RWPE2 (cell line): ENCODE measurements at regions not wholly inside any gene's neighbourhood (a gene's known extent, or its start where the extent isn't known, plus 50 kb on each side); places are given as distances from the start of the nearest gene placed in this dataset.

Experiments
- ATAC-seq: fragments of 200-7000 bp; cut with Tn5 transposase; 3 replicates; pipeline ENCODE4 v1.9.1; 2021; ENCODE audit warnings: low read depth
- DNase-seq: peaks from one replicate; pipeline ENCODE4 v3.0.0-alpha.2; 2020; ENCODE audit warnings: low spot score
- H3K27ac ChIP-seq: fragments of 450-650 bp; 2 replicates; pipeline ENCODE4 v1.5.1; 2017; ENCODE audit warnings: mild to moderate bottlenecking; ENCODE audit not compliant: poor library complexity, severe bottlenecking
- H3K27me3 ChIP-seq: fragments of 250-450 bp; sonication (Bioruptor Pico); 2 replicates; pipeline ENCODE4 v1.5.1; 2021; ENCODE audit warnings: mild to moderate bottlenecking, moderate library complexity; ENCODE audit not compliant: insufficient read depth, poor library complexity, severe bottlenecking
- H3K36me3 ChIP-seq: fragments of 250-450 bp; sonication (Bioruptor Pico); 2 replicates; pipeline ENCODE4 v1.5.1; 2020; ENCODE audit warnings: low read depth, mild to moderate bottlenecking, moderate library complexity
- H3K4me1 ChIP-seq: fragments of 250-450 bp; sonication (Bioruptor Pico); 2 replicates; pipeline ENCODE4 v1.5.1; 2021; ENCODE audit warnings: mild to moderate bottlenecking, moderate library complexity; ENCODE audit not compliant: insufficient read depth, poor library complexity, severe bottlenecking
- H3K4me3 ChIP-seq: fragments of 250-450 bp; sonication (Bioruptor Pico); 2 replicates; pipeline ENCODE4 v1.5.1; 2021; ENCODE audit warnings: mild to moderate bottlenecking, moderate library complexity; ENCODE audit not compliant: severe bottlenecking
- H3K9me3 ChIP-seq: fragments of 250-450 bp; sonication (Bioruptor Pico); 2 replicates; pipeline ENCODE4 v1.5.1; 2021; ENCODE audit warnings: mild to moderate bottlenecking, moderate library complexity; ENCODE audit not compliant: severe bottlenecking
- CTCF ChIP-seq: fragments of 450-650 bp; IDR thresholded peaks from one replicate; pipeline ENCODE4 v1.5.1; 2017; ENCODE audit warnings: mild to moderate bottlenecking, moderate library complexity; ENCODE audit not compliant: poor library complexity, severe bottlenecking

- no peak for TF ChIP-seq CTCF
- H3K4me3 ChIP-seq: no peak overlapping the region
- H3K27me3 ChIP-seq: no peaks in the 10 kb centered on the region
- no peak for ATAC-seq
- no peaks in the 10 kb centered on the region for H3K9me3 ChIP-seq
- DNase-seq: no peak
- no peak overlapping the region for H3K27ac ChIP-seq
- H3K4me1 ChIP-seq: no peaks in the 10 kb centered on the region
- H3K36me3 ChIP-seq: no peaks in the 10 kb centered on the region
Measured at GRCh38 chr13:38528986-38529385, 157.9 kb upstream of the FREM2 start.

GRCh38 chr13:38530492-38530891, 156.4 kb upstream of the FREM2 start:
- no peaks in the 10 kb centered on the region for H3K27me3 ChIP-seq
- H3K27ac ChIP-seq: no peak overlapping the region
- ATAC-seq (no peak), DNase-seq (no peak)
- no peaks in the 10 kb centered on the region for H3K36me3 ChIP-seq
- no peak overlapping the region for H3K4me3 ChIP-seq
- H3K9me3 ChIP-seq: no peaks in the 10 kb centered on the region
- peak; percentile 75 for TF ChIP-seq CTCF
- H3K4me1 ChIP-seq: no peaks in the 10 kb centered on the region

GRCh38 chr13:38535261-38535660, 151.6 kb upstream of the FREM2 start:
- no peaks in the 10 kb centered on the region for H3K27me3 ChIP-seq
- DNase-seq (no peak), ATAC-seq (no peak)
- H3K27ac ChIP-seq: no peak overlapping the region
- H3K4me3 ChIP-seq: no peak overlapping the region
- H3K36me3 ChIP-seq: no peaks in the 10 kb centered on the region
- H3K9me3 ChIP-seq: no peaks in the 10 kb centered on the region
- TF ChIP-seq CTCF: no peak
- no peaks in the 10 kb centered on the region for H3K4me1 ChIP-seq

GRCh38 chr13:38537051-38537450, 149.8 kb upstream of the FREM2 start:
- ATAC-seq (no peak), DNase-seq (no peak)
- Histone ChIP-seq H3K27me3 (no peaks in the 10 kb centered on the region), H3K9me3 (no peaks in the 10 kb centered on the region), H3K27ac (no peak overlapping the region), H3K4me3 (no peak overlapping the region), H3K36me3 (no peaks in the 10 kb centered on the region), H3K4me1 (no peaks in the 10 kb centered on the region)
- TF ChIP-seq CTCF: no peak

GRCh38 chr13:38538422-38538821, 148.5 kb upstream of the FREM2 start:
- Histone ChIP-seq H3K27ac (no peak overlapping the region), H3K27me3 (no peaks in the 10 kb centered on the region), H3K4me3 (no peak overlapping the region), H3K9me3 (no peaks in the 10 kb centered on the region), H3K4me1 (no peaks in the 10 kb centered on the region), H3K36me3 (no peaks in the 10 kb centered on the region)
- ATAC-seq (no peak), DNase-seq (no peak)
- TF ChIP-seq CTCF: no peak
